Left renal cortex interstitium (tissue), 4 donors: ENCODE measurements at regions not wholly inside any gene's neighbourhood (a gene's known extent, or its start where the extent isn't known, plus 50 kb on each side); places are given as distances from the start of the nearest gene placed in this dataset.

Source experiments
- DNase-seq, 4 donors: peaks; one replicate each; pipeline ENCODE4 v3.0.0-alpha.2; 2013; ENCODE audit warnings: low read depth in 4 of 4, low spot score in 2 of 4, missing footprints in 1 of 4

DNA sequence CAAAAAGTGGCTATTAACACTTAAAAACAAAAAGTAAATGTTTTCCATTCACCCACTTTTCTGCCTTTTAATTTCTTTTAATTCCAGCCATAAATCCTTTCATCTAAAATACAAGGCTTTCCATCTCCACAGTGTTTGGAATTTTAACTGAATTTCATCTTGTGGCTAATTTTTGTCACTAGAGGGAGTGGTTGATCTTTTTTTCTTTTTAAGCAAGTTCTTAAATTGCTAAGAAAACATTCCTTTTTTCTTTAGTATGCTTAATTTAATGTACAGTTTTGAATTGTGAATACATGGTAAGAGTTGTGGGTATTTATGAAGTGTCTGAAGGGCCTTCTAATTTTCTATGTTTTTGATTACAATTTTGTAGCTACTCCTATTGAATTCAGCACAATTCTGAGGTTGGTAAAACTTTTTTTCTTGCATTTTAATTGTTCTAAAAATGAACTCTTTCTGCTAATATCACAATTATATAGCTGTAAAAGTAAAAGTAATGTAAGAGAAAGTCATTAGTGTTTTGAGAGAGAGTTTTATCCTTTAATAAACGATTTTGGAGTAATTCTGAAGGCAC, 54.9 kb upstream of the ANK3 start:
- peak in 1 of 4 donors; percentile 34 for DNase-seq

GRCh38 chr10:60443346-60443745, 53.7 kb upstream of the ANK3 start:
- no peak for DNase-seq

GRCh38 chr10:60441515-60441914, 51.8 kb upstream of the ANK3 start:
- DNase-seq = no peak

DNA sequence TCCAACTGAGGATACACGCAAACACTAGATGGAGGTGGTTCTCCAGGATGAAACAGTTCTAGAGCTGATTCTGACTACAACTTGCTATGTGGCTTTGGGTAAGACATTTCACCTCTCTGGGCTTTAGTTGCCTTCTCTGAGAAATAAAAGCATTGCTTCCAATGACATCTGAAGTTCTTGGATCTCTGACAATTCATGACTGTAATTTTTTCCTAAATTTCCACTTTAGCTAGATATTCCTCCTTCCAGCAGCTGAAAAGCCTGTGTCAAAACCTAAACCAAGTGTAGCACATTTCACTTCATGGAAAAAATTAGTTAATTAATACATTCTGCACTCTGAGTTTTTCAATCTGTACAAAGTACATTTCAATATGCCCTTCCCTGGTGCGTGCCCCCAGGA, 50.0 kb upstream of the ANK3 start:
- DNase-seq = no peak
